ENCODE measurements at regions not wholly inside any gene's neighbourhood (a gene's known extent, or its start where the extent isn't known, plus 50 kb on each side); places are given as distances from the start of the nearest gene placed in this dataset.

DNA sequence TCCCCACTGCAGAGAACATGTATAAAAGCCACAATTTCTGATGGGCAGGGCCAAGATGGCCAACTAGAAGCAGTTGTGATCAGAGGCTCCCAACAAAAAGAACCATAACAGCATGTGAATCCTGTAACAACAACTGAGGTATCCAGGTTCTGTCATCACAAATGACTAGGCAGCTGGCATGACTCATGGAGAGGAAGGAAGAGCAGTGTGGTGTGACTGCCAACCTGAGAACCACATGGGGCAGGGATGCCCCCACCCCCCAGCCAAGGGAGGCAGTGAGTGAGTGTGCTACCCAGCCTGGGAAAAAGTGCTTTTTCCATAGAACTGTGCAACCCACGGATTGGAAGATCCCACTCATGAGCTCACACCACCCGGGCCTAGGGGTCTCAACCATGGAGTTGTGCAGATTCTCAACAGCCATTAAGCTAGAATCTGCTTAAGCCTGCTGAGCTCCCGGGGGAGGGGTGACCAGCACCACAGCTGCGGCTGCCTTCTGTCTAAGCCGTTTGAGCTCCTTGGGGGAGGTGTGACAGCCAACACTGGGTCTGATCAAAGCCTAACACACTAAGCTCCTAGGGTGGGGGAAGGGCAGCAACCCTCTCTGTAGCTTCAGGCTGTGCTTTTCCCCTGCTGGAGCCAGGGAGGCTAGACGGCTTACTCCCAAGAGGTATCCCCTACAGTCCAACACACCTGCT, 80.1 kb upstream of the DMAC1 start:
- dilution Hi-C loops (cut with MboI; ENCODE audit: extremely low pct_ligation_motif_present, low sequenced_read_pairs) (no loop called here), intact Hi-C loops (cut with micrococcal nuclease) (no loop called here)
- FAIRE-seq (no peak), DNase-seq (ENCODE audit: low read depth, low spot score) (no peak)
- no TSS peak for BruUV-seq (replicated peaks)
- H3K4me1 ChIP-seq (ENCODE audit: control insufficient read depth, extremely low read depth, insufficient read depth, low read length): no peaks in the 10 kb centered on the region
- no peak overlapping the region for H2AFZ ChIP-seq (ENCODE audit: low read depth, low read length)
- H3K9ac ChIP-seq (replicated peaks; ENCODE audit: extremely low read depth, insufficient read depth, low read length): no peak overlapping the region
- H3K36me3 ChIP-seq (ENCODE audit: control insufficient read depth in 2 of 2, extremely low read depth in 1 of 2, insufficient read depth in 2 of 2, low read length in 2 of 2): no peaks in the 10 kb centered on the region
- no peak overlapping the region for H3K27ac ChIP-seq (ENCODE audit: insufficient read depth, low read depth, low read length)
- H3K27me3 ChIP-seq (ENCODE audit: control insufficient read depth in 2 of 2, insufficient read depth in 2 of 2, low read length in 2 of 2): no peaks in the 10 kb centered on the region
- no peak overlapping the region for H3K4me3 ChIP-seq (replicated peaks in 1 of 3; ENCODE audit: insufficient read depth in 1 of 3, low read depth in 1 of 3, low read length in 3 of 3)
- H3K9me1 ChIP-seq (replicated peaks; ENCODE audit: control insufficient read depth, extremely low read depth, insufficient read depth, low read length): no peaks in the 10 kb centered on the region
- ChIA-PET POLR2A (no interaction called here), CTCF (no interaction called here)
- no peaks in the 10 kb centered on the region for H3K9me3 ChIP-seq (replicated peaks; ENCODE audit: control insufficient read depth, insufficient read depth, low read length)
- H3K4me2 ChIP-seq (ENCODE audit: insufficient read depth, low read length): no peak overlapping the region
- no peaks in the 10 kb centered on the region for H3K79me2 ChIP-seq (ENCODE audit: control insufficient read depth, insufficient read depth, low read length)
- H4K20me1 ChIP-seq (replicated peaks; ENCODE audit: control insufficient read depth, extremely low read depth, insufficient read depth, low read length): no peaks in the 10 kb centered on the region
- TF ChIP-seq, protein P1, sequence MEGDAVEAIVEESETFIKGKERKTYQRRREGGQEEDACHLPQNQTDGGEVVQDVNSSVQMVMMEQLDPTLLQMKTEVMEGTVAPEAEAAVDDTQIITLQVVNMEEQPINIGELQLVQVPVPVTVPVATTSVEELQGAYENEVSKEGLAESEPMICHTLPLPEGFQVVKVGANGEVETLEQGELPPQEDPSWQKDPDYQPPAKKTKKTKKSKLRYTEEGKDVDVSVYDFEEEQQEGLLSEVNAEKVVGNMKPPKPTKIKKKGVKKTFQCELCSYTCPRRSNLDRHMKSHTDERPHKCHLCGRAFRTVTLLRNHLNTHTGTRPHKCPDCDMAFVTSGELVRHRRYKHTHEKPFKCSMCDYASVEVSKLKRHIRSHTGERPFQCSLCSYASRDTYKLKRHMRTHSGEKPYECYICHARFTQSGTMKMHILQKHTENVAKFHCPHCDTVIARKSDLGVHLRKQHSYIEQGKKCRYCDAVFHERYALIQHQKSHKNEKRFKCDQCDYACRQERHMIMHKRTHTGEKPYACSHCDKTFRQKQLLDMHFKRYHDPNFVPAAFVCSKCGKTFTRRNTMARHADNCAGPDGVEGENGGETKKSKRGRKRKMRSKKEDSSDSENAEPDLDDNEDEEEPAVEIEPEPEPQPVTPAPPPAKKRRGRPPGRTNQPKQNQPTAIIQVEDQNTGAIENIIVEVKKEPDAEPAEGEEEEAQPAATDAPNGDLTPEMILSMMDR (IDR thresholded peaks at IDR 0.05; ENCODE audit: extremely low read depth in 1 of 2, insufficient read depth in 1 of 2, low read depth in 1 of 2, low read length in 2 of 2): no peak
- TF ChIP-seq FOS (IDR thresholded peaks at IDR 0.05; ENCODE audit: borderline replicate concordance, insufficient read depth, low read length): no peak
- TF ChIP-seq MYC (IDR thresholded peaks at IDR 0.05; ENCODE audit: low read depth, low read length): no peak
- TF ChIP-seq, protein P2, sequence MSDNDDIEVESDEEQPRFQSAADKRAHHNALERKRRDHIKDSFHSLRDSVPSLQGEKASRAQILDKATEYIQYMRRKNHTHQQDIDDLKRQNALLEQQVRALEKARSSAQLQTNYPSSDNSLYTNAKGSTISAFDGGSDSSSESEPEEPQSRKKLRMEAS (IDR thresholded peaks at IDR 0.05; ENCODE audit: insufficient read depth, insufficient read length): no peak
- TF ChIP-seq JUN (IDR thresholded peaks at IDR 0.05; ENCODE audit: borderline replicate concordance, insufficient read depth, insufficient read length, low read depth): no peak
- no peak for TF ChIP-seq GATA2 (IDR thresholded peaks at IDR 0.05; ENCODE audit: insufficient read depth, insufficient read length, low read depth, low read length)
- no peak for TF ChIP-seq POLR2A (IDR thresholded peaks at IDR 0.05; ENCODE audit: low read depth, low read length)
- no peak for TF ChIP-seq POLR2AphosphoS5 (IDR thresholded peaks at IDR 0.05; ENCODE audit: insufficient read depth, low read depth, low read length)
- TF ChIP-seq EZH2 (IDR thresholded peaks at IDR 0.05; ENCODE audit: borderline replicate concordance, low read depth, low read length, severe bottlenecking): no peak

Data from endothelial cell of umbilical vein (primary cell).